Esophagus muscularis mucosa (tissue), 4 donors: ENCODE measurements at regions not wholly inside any gene's neighbourhood (a gene's known extent, or its start where the extent isn't known, plus 50 kb on each side); places are given as distances from the start of the nearest gene placed in this dataset.

Experiments
- DNase-seq: peaks from one replicate; pipeline ENCODE4 v3.0.0-alpha.2; 2017; ENCODE audit errors: extremely low spot score
- H3K27ac ChIP-seq, 4 donors: fragments of 200-600 bp; sonication (generic); replicated peaks in 1 of 4; 1 replicate in 3 of 4; 2 replicates in 1 of 4; pipeline ENCODE4 v1.5.1; 2016 to 2019; ENCODE audit warnings: mild to moderate bottlenecking in 1 of 4
- H3K27me3 ChIP-seq, 4 donors: fragments of 200-600 bp; sonication (generic); one replicate each; pipeline versions ENCODE4 v1.5.1 to v1.6.0; 2016 to 2019
- H3K36me3 ChIP-seq, 4 donors: fragments of 200-600 bp; sonication (generic); one replicate each; pipeline ENCODE4 v1.5.1; 2016 to 2019
- H3K4me1 ChIP-seq, 4 donors: fragments of 200-600 bp; sonication (generic); one replicate each; pipeline ENCODE4 v1.5.1; 2016 to 2019
- H3K4me3 ChIP-seq, 4 donors: fragments of 200-600 bp; sonication (generic); 1 replicate in 2 of 4; 2 replicates in 2 of 4; pipeline ENCODE4 v1.5.1; 2016 to 2019; ENCODE audit warnings: mild to moderate bottlenecking in 4 of 4, moderate library complexity in 1 of 4
- H3K9me3 ChIP-seq, 4 donors: fragments of 200-600 bp; sonication (generic); 1 replicate in 3 of 4; 2 replicates in 1 of 4; pipeline ENCODE4 v1.5.1; 2016 to 2019
- CTCF ChIP-seq, 3 experiments: fragments of 200-600 bp in 2 of 3; fragments of 450-650 bp in 1 of 3; sonication (generic) in 2 of 3; IDR thresholded peaks; one replicate each; pipeline ENCODE4 v1.5.1; 2017 to 2019; ENCODE audit warnings: antibody characterized with exemption in 3 of 3, mild to moderate bottlenecking in 2 of 3, moderate library complexity in 1 of 3
- EP300 ChIP-seq: sonication (generic); formaldehyde crosslinking; IDR thresholded peaks from one replicate; pipeline ENCODE4 v1.6.1; 2017; ENCODE audit warnings: antibody characterized with exemption
- POLR2A ChIP-seq: fragments of 450-650 bp; IDR thresholded peaks from one replicate; pipeline ENCODE4 v1.6.1; 2017; ENCODE audit warnings: antibody characterized with exemption, moderate library complexity, mild to moderate bottlenecking, low read depth
- POLR2AphosphoS5 ChIP-seq, 2 donors: sonication (generic); formaldehyde crosslinking; IDR thresholded peaks; one replicate each; pipeline ENCODE4 v1.6.1; 2017; ENCODE audit warnings: antibody characterized with exemption in 2 of 2
- WGBS: methylation state at CpG from one replicate; pipeline ENCODE4 v1.1.5; 2018; 5-methylcytosine and 5-hydroxymethylcytosine counted together
- intact Hi-C: fragments of 100-400 bp; cut with DNase I; formaldehyde crosslinking; loops from one replicate; pipeline ENCODE4 v1.15.1; 2023

- TF ChIP-seq POLR2AphosphoS5 (IDR thresholded peaks at IDR 0.05) (no peak), CTCF (IDR thresholded peaks at IDR 0.05) (no peak), EP300 (no peak), POLR2A (no peak)
- H3K4me3 ChIP-seq, result no peak overlapping the region
- WGBS, result 76% methylated on average over 4 of the region's 4 CpGs
- H3K36me3 ChIP-seq, result no peaks in the 10 kb centered on the region
- intact Hi-C loops, result no loop called here
- H3K9me3 ChIP-seq, result no peaks in the 10 kb centered on the region
- no peaks in the 10 kb centered on the region for H3K4me1 ChIP-seq
- no peak for DNase-seq
- no peak overlapping the region for H3K27ac ChIP-seq
- H3K27me3 ChIP-seq, result no peaks in the 10 kb centered on the region
These were observed 158.9 kb upstream of the STEAP4 start for GRCh38 chr7:88465600-88465999.

GRCh38 chr7:88462799-88463198 is 156.1 kb upstream of the STEAP4 start:
- intact Hi-C loops, result no loop called here
- DNase-seq, result no peak
- no peak for TF ChIP-seq EP300
- no peak for TF ChIP-seq POLR2AphosphoS5 (IDR thresholded peaks at IDR 0.05)
- no peak for TF ChIP-seq CTCF (IDR thresholded peaks at IDR 0.05)
- TF ChIP-seq POLR2A, result no peak
- Histone ChIP-seq H3K4me3 (no peak overlapping the region), H3K36me3 (no peaks in the 10 kb centered on the region), H3K27me3 (no peaks in the 10 kb centered on the region), H3K9me3 (no peaks in the 10 kb centered on the region), H3K4me1 (no peaks in the 10 kb centered on the region), H3K27ac (no peak overlapping the region)

GRCh38 chr7:88460650-88461049 is 154.0 kb upstream of the STEAP4 start:
- TF ChIP-seq CTCF (IDR thresholded peaks at IDR 0.05) (no peak), EP300 (no peak), POLR2AphosphoS5 (IDR thresholded peaks at IDR 0.05) (no peak), POLR2A (no peak)
- no peaks in the 10 kb centered on the region for H3K27me3 ChIP-seq
- DNase-seq, result no peak
- H3K36me3 ChIP-seq, result no peaks in the 10 kb centered on the region
- H3K9me3 ChIP-seq, result no peaks in the 10 kb centered on the region
- intact Hi-C loops, result no loop called here
- no peak overlapping the region for H3K27ac ChIP-seq
- H3K4me3 ChIP-seq, result no peak overlapping the region
- H3K4me1 ChIP-seq, result no peaks in the 10 kb centered on the region

GRCh38 chr7:88458946-88459345 is 152.3 kb upstream of the STEAP4 start:
- intact Hi-C loops, result no loop called here
- no peaks in the 10 kb centered on the region for H3K9me3 ChIP-seq
- TF ChIP-seq POLR2A, result no peak
- TF ChIP-seq POLR2AphosphoS5 (IDR thresholded peaks at IDR 0.05), result no peak
- no peak for TF ChIP-seq CTCF (IDR thresholded peaks at IDR 0.05)
- no peak for TF ChIP-seq EP300
- H3K36me3 ChIP-seq, result no peaks in the 10 kb centered on the region
- no peak overlapping the region for H3K27ac ChIP-seq
- DNase-seq, result no peak
- H3K4me3 ChIP-seq, result no peak overlapping the region
- no peaks in the 10 kb centered on the region for H3K4me1 ChIP-seq
- no peaks in the 10 kb centered on the region for H3K27me3 ChIP-seq

GRCh38 chr7:88458279-88458678 is 151.6 kb upstream of the STEAP4 start:
- no peak for DNase-seq
- Histone ChIP-seq H3K36me3 (no peaks in the 10 kb centered on the region), H3K4me3 (no peak overlapping the region), H3K4me1 (no peaks in the 10 kb centered on the region), H3K27me3 (no peaks in the 10 kb centered on the region), H3K9me3 (no peaks in the 10 kb centered on the region), H3K27ac (no peak overlapping the region)
- no peak for TF ChIP-seq CTCF (IDR thresholded peaks at IDR 0.05)
- no peak for TF ChIP-seq EP300
- TF ChIP-seq POLR2A, result no peak
- no peak for TF ChIP-seq POLR2AphosphoS5 (IDR thresholded peaks at IDR 0.05)
- intact Hi-C loops, result no loop called here
